ENCODE measurements at regions not wholly inside any gene's neighbourhood (a gene's known extent, or its start where the extent isn't known, plus 50 kb on each side); places are given as distances from the start of the nearest gene placed in this dataset.

GRCh38 chr11:37942081-37942480 is 1344.0 kb upstream of the RAG2 start:
- H3K27me3 ChIP-seq (ENCODE audit: insufficient read depth, low read length), result no peaks in the 10 kb centered on the region
- H3K27ac ChIP-seq (ENCODE audit: low read depth, low read length), result no peak overlapping the region
- no peak for TF ChIP-seq JUND (IDR thresholded peaks at IDR 0.05)
- TF ChIP-seq MAX (IDR thresholded peaks at IDR 0.05), result no peak
- no peak for TF ChIP-seq ZBTB33 (IDR thresholded peaks at IDR 0.05; ENCODE audit: extremely low read depth, insufficient replicate concordance, low read length)
- ChIA-PET RAD21 (ENCODE audit: low non-redundant PET in 1 of 2, low total read pairs in 2 of 2, uncharacterized antibody in 2 of 2, unreplicated experiment in 2 of 2) (no interaction called here), CTCF (no interaction called here), POLR2A (no interaction called here)
- H3K9me3 ChIP-seq (ENCODE audit: control insufficient read depth in 1 of 2, insufficient read depth in 1 of 2, low read depth in 1 of 2, low read length in 2 of 2), result peaks cover 3 to 9% of the 10 kb centered on the region in 2 experiments; a peak in 1 of 4 replicates
- no peaks in the 10 kb centered on the region for H3K36me3 ChIP-seq (ENCODE audit: control insufficient read depth in 1 of 2, insufficient read depth in 2 of 2, low read length in 2 of 2)
- no TSS peak for BruUV-seq (replicated peaks)
- H3K79me2 ChIP-seq (ENCODE audit: insufficient read depth, low read length), result no peaks in the 10 kb centered on the region
- no peaks in the 10 kb centered on the region for H3K9me2 ChIP-seq (ENCODE audit: insufficient read depth)
- H3K4me2 ChIP-seq (ENCODE audit: low read length), result no peak overlapping the region
- DNase-seq (ENCODE audit: low read depth, low spot score) (no peak), ATAC-seq (no peak)
- no peak overlapping the region for H3K4me3 ChIP-seq (replicated peaks in 1 of 2; ENCODE audit: low read depth in 1 of 2, low read length in 2 of 2)
- intact Hi-C loops (cut with micrococcal nuclease), result no loop called here
- no peak overlapping the region for H3K9ac ChIP-seq (ENCODE audit: low read length)
- no peak overlapping the region for H2AFZ ChIP-seq (ENCODE audit: low read depth, low read length, poor library complexity, severe bottlenecking)
- H3K4me1 ChIP-seq (ENCODE audit: control insufficient read depth in 1 of 2, insufficient read depth in 2 of 2, low read length in 2 of 2), result no peaks in the 10 kb centered on the region
- no peaks in the 10 kb centered on the region for H4K20me1 ChIP-seq (ENCODE audit: insufficient read depth)

- no TSS peak for BruUV-seq (replicated peaks)
- H3K36me3 ChIP-seq (ENCODE audit: control insufficient read depth in 1 of 2, insufficient read depth in 2 of 2, low read length in 2 of 2), result no peaks in the 10 kb centered on the region
- intact Hi-C loops (cut with micrococcal nuclease), result no loop called here
- H3K4me2 ChIP-seq (ENCODE audit: low read length), result no peak overlapping the region
- H3K9me3 ChIP-seq (ENCODE audit: control insufficient read depth in 1 of 2, insufficient read depth in 1 of 2, low read depth in 1 of 2, low read length in 2 of 2), result peaks cover 0 to 24% of the 10 kb centered on the region in 2 experiments; a peak in 3 of 4 replicates
- H3K9me2 ChIP-seq (ENCODE audit: insufficient read depth), result no peaks in the 10 kb centered on the region
- ATAC-seq (no peak), DNase-seq (ENCODE audit: low read depth, low spot score) (no peak)
- ChIA-PET RAD21 (ENCODE audit: low non-redundant PET in 1 of 2, low total read pairs in 2 of 2, uncharacterized antibody in 2 of 2, unreplicated experiment in 2 of 2) (no interaction called here), CTCF (no interaction called here), POLR2A (no interaction called here)
- H3K27ac ChIP-seq (ENCODE audit: low read depth, low read length), result no peak overlapping the region
- H3K4me1 ChIP-seq (ENCODE audit: control insufficient read depth in 1 of 2, insufficient read depth in 2 of 2, low read length in 2 of 2), result no peaks in the 10 kb centered on the region
- H2AFZ ChIP-seq (ENCODE audit: low read depth, low read length, poor library complexity, severe bottlenecking), result no peak overlapping the region
- no peaks in the 10 kb centered on the region for H3K79me2 ChIP-seq (ENCODE audit: insufficient read depth, low read length)
- H3K4me3 ChIP-seq (replicated peaks in 1 of 2; ENCODE audit: low read depth in 1 of 2, low read length in 2 of 2), result no peak overlapping the region
- H3K27me3 ChIP-seq (ENCODE audit: insufficient read depth, low read length), result no peaks in the 10 kb centered on the region
- no peak overlapping the region for H3K9ac ChIP-seq (ENCODE audit: low read length)
- no peak for TF ChIP-seq ZNF274 (IDR thresholded peaks at IDR 0.05; ENCODE audit: low read depth, low read length)
- TF ChIP-seq RAD21 (IDR thresholded peaks at IDR 0.05; ENCODE audit: low read depth), result no peak
- no peak for TF ChIP-seq ATF3 (IDR thresholded peaks at IDR 0.05)
- no peaks in the 10 kb centered on the region for H4K20me1 ChIP-seq (ENCODE audit: insufficient read depth)
Observed at GRCh38 chr11:37929100-37929653, 1331.1 kb upstream of the RAG2 start.
